ENCODE measurements at regions not wholly inside any gene's neighbourhood (a gene's known extent, or its start where the extent isn't known, plus 50 kb on each side); places are given as distances from the start of the nearest gene placed in this dataset.

DNA sequence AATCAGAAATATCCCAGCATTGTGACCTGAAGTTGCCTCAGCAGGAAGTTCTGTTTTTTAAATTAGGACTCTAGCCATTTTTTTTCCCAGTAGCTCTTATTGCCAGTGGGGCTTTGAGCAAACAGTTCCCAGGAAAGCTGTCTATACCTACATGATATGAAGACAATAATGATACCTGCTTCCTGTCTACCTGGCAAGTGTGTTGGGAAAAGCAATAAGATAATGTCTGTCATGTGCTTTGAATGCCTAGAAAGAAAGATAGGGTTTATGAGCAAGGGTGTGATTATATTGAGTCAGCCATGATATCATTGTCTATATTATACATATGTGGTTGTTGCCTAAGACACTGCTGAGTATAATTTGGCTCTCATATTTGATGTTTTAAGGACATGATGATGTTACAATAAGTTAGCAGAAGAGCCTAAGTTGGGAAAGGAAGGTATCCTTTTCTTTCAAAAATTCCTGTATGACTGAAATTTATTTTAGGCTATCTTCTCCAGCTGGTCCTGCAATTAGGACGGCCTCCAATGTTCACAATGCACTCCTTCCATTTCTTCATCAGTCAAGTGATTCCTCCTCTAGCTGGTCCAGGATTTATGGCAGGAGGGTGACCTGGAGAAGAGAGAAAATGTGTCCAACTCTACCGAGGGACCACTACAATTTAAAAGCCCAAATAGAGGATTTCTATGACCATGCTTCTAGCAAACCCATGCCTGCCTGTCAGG is 99.6 kb upstream of the CDC42BPA start:
- no peak for ATAC-seq
- H3K4me1 ChIP-seq (ENCODE audit: control insufficient read depth, insufficient read depth, low read length), result no peaks in the 10 kb centered on the region
- no peak overlapping the region for H3K27ac ChIP-seq (ENCODE audit: low read length)
- intact Hi-C loops (cut with micrococcal nuclease; ENCODE audit: unreplicated experiment), result no loop called here
- H3K36me3 ChIP-seq (ENCODE audit: control insufficient read depth, insufficient read depth, low read length), result no peaks in the 10 kb centered on the region
- TF ChIP-seq SIN3A (IDR thresholded peaks at IDR 0.05; ENCODE audit: borderline replicate concordance, insufficient read depth, low read depth, low read length) (no peak), POLR2AphosphoS5 (IDR thresholded peaks at IDR 0.05; ENCODE audit: low read depth, low read length) (no peak)
- ChIA-PET CTCF (interaction anchor here (0.7 kb wide), 1 partner anchor 195 kb away, joined by 3 read pairs; no protein-coding TSS in a partner anchor), POLR2A (no interaction called here)
- H3K9me3 ChIP-seq (ENCODE audit: control insufficient read depth, insufficient read depth, low read depth, low read length), result no peaks in the 10 kb centered on the region
- H3K27me3 ChIP-seq (ENCODE audit: control insufficient read depth, insufficient read depth, low read length), result no peaks in the 10 kb centered on the region
- no peak overlapping the region for H3K4me3 ChIP-seq (ENCODE audit: low read depth in 2 of 2, low read length in 2 of 2)
- no peak for DNase-seq (ENCODE audit: low read depth, low spot score)
- no TSS peak for BruUV-seq (replicated peaks)
- in situ Hi-C loops (cut with HindIII; ENCODE audit: low pct_unique_long_range_greater_than_20kb, low sequenced_read_pairs), result no loop called here

DNA sequence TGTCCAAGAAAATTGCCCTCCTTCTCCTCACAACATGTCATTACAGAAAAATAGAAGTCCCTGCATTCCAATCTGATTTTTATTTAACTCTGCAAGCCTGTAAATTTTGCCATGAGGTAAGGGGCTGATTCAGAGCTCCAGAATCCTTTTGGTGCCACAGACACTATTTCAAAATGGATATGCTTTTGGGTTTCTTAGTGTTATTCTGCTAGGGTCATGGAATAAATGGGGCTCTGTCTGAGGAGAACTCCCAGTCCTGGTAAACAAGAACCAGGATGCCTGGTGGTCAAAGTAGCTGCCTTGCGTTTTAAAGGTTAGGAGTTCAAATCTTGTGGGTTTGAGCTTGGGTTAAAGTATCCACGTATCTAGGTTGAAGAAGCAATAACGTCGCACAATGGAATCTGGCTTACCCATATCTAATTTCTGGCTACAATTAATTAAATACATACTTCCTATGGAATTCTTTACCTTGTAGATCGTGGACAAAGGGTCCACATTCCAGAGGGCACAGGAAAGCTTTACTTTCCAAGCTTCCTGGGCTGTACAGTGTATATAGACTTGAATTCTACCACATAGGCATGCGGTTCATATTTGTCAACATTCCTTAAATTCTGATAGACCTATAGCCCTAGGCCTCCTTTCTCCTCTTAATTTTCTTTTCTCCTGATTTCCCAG is 98.0 kb upstream of the CDC42BPA start:
- POLR2A ChIA-PET, result no interaction called here
- in situ Hi-C loops (cut with HindIII; ENCODE audit: low pct_unique_long_range_greater_than_20kb, low sequenced_read_pairs) (no loop called here), intact Hi-C loops (cut with micrococcal nuclease; ENCODE audit: unreplicated experiment) (no loop called here)
- H3K9me3 ChIP-seq (ENCODE audit: control insufficient read depth, insufficient read depth, low read depth, low read length), result no peaks in the 10 kb centered on the region
- H3K27ac ChIP-seq (ENCODE audit: low read length), result no peak overlapping the region
- TF ChIP-seq TCF7L2 (IDR thresholded peaks at IDR 0.05; ENCODE audit: low read depth, low read length) (no peak), SIN3A (IDR thresholded peaks at IDR 0.05; ENCODE audit: borderline replicate concordance, insufficient read depth, low read depth, low read length) (no peak), POLR2AphosphoS5 (IDR thresholded peaks at IDR 0.05; ENCODE audit: low read depth, low read length) (no peak)
- TF ChIP-seq, protein P1, sequence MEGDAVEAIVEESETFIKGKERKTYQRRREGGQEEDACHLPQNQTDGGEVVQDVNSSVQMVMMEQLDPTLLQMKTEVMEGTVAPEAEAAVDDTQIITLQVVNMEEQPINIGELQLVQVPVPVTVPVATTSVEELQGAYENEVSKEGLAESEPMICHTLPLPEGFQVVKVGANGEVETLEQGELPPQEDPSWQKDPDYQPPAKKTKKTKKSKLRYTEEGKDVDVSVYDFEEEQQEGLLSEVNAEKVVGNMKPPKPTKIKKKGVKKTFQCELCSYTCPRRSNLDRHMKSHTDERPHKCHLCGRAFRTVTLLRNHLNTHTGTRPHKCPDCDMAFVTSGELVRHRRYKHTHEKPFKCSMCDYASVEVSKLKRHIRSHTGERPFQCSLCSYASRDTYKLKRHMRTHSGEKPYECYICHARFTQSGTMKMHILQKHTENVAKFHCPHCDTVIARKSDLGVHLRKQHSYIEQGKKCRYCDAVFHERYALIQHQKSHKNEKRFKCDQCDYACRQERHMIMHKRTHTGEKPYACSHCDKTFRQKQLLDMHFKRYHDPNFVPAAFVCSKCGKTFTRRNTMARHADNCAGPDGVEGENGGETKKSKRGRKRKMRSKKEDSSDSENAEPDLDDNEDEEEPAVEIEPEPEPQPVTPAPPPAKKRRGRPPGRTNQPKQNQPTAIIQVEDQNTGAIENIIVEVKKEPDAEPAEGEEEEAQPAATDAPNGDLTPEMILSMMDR (IDR thresholded peaks at IDR 0.05), result no peak
- TF ChIP-seq, protein P2, sequence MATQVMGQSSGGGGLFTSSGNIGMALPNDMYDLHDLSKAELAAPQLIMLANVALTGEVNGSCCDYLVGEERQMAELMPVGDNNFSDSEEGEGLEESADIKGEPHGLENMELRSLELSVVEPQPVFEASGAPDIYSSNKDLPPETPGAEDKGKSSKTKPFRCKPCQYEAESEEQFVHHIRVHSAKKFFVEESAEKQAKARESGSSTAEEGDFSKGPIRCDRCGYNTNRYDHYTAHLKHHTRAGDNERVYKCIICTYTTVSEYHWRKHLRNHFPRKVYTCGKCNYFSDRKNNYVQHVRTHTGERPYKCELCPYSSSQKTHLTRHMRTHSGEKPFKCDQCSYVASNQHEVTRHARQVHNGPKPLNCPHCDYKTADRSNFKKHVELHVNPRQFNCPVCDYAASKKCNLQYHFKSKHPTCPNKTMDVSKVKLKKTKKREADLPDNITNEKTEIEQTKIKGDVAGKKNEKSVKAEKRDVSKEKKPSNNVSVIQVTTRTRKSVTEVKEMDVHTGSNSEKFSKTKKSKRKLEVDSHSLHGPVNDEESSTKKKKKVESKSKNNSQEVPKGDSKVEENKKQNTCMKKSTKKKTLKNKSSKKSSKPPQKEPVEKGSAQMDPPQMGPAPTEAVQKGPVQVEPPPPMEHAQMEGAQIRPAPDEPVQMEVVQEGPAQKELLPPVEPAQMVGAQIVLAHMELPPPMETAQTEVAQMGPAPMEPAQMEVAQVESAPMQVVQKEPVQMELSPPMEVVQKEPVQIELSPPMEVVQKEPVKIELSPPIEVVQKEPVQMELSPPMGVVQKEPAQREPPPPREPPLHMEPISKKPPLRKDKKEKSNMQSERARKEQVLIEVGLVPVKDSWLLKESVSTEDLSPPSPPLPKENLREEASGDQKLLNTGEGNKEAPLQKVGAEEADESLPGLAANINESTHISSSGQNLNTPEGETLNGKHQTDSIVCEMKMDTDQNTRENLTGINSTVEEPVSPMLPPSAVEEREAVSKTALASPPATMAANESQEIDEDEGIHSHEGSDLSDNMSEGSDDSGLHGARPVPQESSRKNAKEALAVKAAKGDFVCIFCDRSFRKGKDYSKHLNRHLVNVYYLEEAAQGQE (IDR thresholded peaks at IDR 0.05; ENCODE audit: insufficient read depth in 1 of 2, low read depth in 2 of 2, low read length in 1 of 2), result no peak
- no peaks in the 10 kb centered on the region for H3K36me3 ChIP-seq (ENCODE audit: control insufficient read depth, insufficient read depth, low read length)
- CTCF ChIA-PET, result no interaction called here
- no peak overlapping the region for H3K4me3 ChIP-seq (ENCODE audit: low read depth in 2 of 2, low read length in 2 of 2)
- BruUV-seq (replicated peaks), result no TSS peak
- ATAC-seq (no peak), DNase-seq (ENCODE audit: low read depth, low spot score) (no peak)
- no peaks in the 10 kb centered on the region for H3K4me1 ChIP-seq (ENCODE audit: control insufficient read depth, insufficient read depth, low read length)
- no peaks in the 10 kb centered on the region for H3K27me3 ChIP-seq (ENCODE audit: control insufficient read depth, insufficient read depth, low read length)
